ENCODE measurements at regions not wholly inside any gene's neighbourhood (a gene's known extent, or its start where the extent isn't known, plus 50 kb on each side); places are given as distances from the start of the nearest gene placed in this dataset.

GRCh38 chr18:73381699-73382036, 513.9 kb upstream of the NETO1 start:
- TF ChIP-seq, protein P1, sequence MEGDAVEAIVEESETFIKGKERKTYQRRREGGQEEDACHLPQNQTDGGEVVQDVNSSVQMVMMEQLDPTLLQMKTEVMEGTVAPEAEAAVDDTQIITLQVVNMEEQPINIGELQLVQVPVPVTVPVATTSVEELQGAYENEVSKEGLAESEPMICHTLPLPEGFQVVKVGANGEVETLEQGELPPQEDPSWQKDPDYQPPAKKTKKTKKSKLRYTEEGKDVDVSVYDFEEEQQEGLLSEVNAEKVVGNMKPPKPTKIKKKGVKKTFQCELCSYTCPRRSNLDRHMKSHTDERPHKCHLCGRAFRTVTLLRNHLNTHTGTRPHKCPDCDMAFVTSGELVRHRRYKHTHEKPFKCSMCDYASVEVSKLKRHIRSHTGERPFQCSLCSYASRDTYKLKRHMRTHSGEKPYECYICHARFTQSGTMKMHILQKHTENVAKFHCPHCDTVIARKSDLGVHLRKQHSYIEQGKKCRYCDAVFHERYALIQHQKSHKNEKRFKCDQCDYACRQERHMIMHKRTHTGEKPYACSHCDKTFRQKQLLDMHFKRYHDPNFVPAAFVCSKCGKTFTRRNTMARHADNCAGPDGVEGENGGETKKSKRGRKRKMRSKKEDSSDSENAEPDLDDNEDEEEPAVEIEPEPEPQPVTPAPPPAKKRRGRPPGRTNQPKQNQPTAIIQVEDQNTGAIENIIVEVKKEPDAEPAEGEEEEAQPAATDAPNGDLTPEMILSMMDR (IDR thresholded peaks at IDR 0.05), result no peak
- TF ChIP-seq POLR2A (IDR thresholded peaks at IDR 0.05), result no peak
